A549 (cell line): ENCODE measurements at regions not wholly inside any gene's neighbourhood (a gene's known extent, or its start where the extent isn't known, plus 50 kb on each side); places are given as distances from the start of the nearest gene placed in this dataset.

Experiments used
- CEBPB ChIP-seq, 2 experiments: fragments of >200 bp in 1 of 2; sonication (Bioruptor Twin) in 1 of 2; formaldehyde crosslinking in 1 of 2; IDR thresholded peaks; 2 replicates each; pipeline ENCODE4 v1.6.1; 2012 to 2016
- CTCF ChIP-seq: fragments of >200 bp; sonication (Bioruptor Twin); formaldehyde crosslinking; IDR thresholded peaks from 3 replicates; pipeline ENCODE4 v1.5.1; 2016
- HMGXB4 ChIP-seq: fragments of 250-450 bp; sonication (Bioruptor Pico); IDR thresholded peaks from 2 replicates; pipeline ENCODE4 v1.5.0; 2021; ENCODE audit warnings: mild to moderate bottlenecking, moderate library complexity, borderline replicate concordance
- JUN ChIP-seq, 2 experiments: fragments of >200 bp; sonication (Bioruptor Twin); formaldehyde crosslinking; IDR thresholded peaks; 2 replicates in 1 of 2; 3 replicates in 1 of 2; pipeline ENCODE4 v1.6.1; 2016 to 2017
- PHF8 ChIP-seq: fragments of 200-600 bp; sonication (generic); IDR thresholded peaks from 2 replicates; pipeline ENCODE4 v1.6.1; 2016; ENCODE audit warnings: low read depth, mild to moderate bottlenecking, antibody characterized with exemption, moderate library complexity, borderline replicate concordance
- RNF2 ChIP-seq: fragments of 200-600 bp; sonication (generic); IDR thresholded peaks from 2 replicates; pipeline ENCODE4 v1.6.1; 2016; ENCODE audit warnings: low read depth, mild to moderate bottlenecking, antibody characterized with exemption, moderate library complexity, borderline replicate concordance
- SREBF2 ChIP-seq: fragments of 450-650 bp; IDR thresholded peaks from 2 replicates; pipeline ENCODE4 v1.6.1; 2014; ENCODE audit warnings: mild to moderate bottlenecking, moderate library complexity
- ZFP36 ChIP-seq: fragments of 450-650 bp; IDR thresholded peaks from 2 replicates; pipeline ENCODE4 v1.6.1; 2014; ENCODE audit warnings: borderline replicate concordance; ENCODE audit not compliant: partially characterized antibody
- ZSCAN20 ChIP-seq: fragments of 250-450 bp; sonication (Bioruptor Pico); IDR thresholded peaks from 2 replicates; pipeline ENCODE4 v1.8.0; 2022; ENCODE audit warnings: mild to moderate bottlenecking, moderate library complexity

- no peak for TF ChIP-seq RNF2
- no peak for TF ChIP-seq JUN (IDR thresholded peaks at IDR 0.05)
- no peak for TF ChIP-seq SREBF2
- TF ChIP-seq CTCF, result no peak
- no peak for TF ChIP-seq ZSCAN20 (CRISPR knock-in tag)
- no peak for TF ChIP-seq HMGXB4
- TF ChIP-seq CEBPB (IDR thresholded peaks at IDR 0.05), result no peak
- TF ChIP-seq PHF8, result no peak
- TF ChIP-seq ZFP36, result no peak
Measured at GRCh38 chr4:128589384-128589965, 220.0 kb upstream of the JADE1 start.
